OCI-LY7 (cell line): ENCODE measurements at regions not wholly inside any gene's neighbourhood (a gene's known extent, or its start where the extent isn't known, plus 50 kb on each side); places are given as distances from the start of the nearest gene placed in this dataset.

ENCODE experiments used
- BruUV-seq: library from RNA; stranded (reverse); fragments of 400-500 nt; replicated peaks from 2 replicates; lab custom pipeline; 2021; lab: Mats Ljungman, UMichigan
- CTCF ChIA-PET: fragments of 300-600 bp; sonication (Branson Sonifier 250); formaldehyde crosslinking; loops from one replicate; lab custom pipeline; 2022; ENCODE audit warnings: antibody characterized with exemption; ENCODE audit not compliant: unreplicated experiment; lab: Charles Lee
- POLR2A ChIA-PET: fragments of 300-600 bp; sonication (Branson Sonifier 250); formaldehyde crosslinking; loops from one replicate; lab custom pipeline; 2022; ENCODE audit warnings: antibody characterized with exemption; lab: Charles Lee
- DNase-seq: peaks from one replicate; pipeline ENCODE4 v3.0.0-alpha.2; 2015; ENCODE audit warnings: low spot score
- H2AFZ ChIP-seq: fragments of 200-600 bp; sonication (generic), shearing (Covaris generic); 2 replicates; pipeline ENCODE4 v1.6.1; 2014; ENCODE audit warnings: mild to moderate bottlenecking, antibody characterized with exemption, low read length, moderate library complexity
- H3K27ac ChIP-seq: fragments of 200-600 bp; sonication (generic); 2 replicates; pipeline ENCODE4 v1.5.1; 2014; ENCODE audit warnings: mixed run types, low read depth, mild to moderate bottlenecking, moderate library complexity, low read length, inconsistent platforms; ENCODE audit not compliant: poor library complexity, severe bottlenecking
- H3K36me3 ChIP-seq: fragments of 200-600 bp; sonication (generic); 2 replicates; pipeline ENCODE4 v1.6.1; 2014; ENCODE audit warnings: mild to moderate bottlenecking, antibody characterized with exemption, low read length, moderate library complexity, mixed read lengths; ENCODE audit not compliant: insufficient read depth
- H3K4me1 ChIP-seq: fragments of 200-600 bp; sonication (generic); 2 replicates; pipeline ENCODE4 v1.5.1; 2014; ENCODE audit warnings: mild to moderate bottlenecking, low read length; ENCODE audit not compliant: insufficient read depth, poor library complexity, severe bottlenecking
- H3K4me2 ChIP-seq: fragments of 200-600 bp; sonication (generic); 2 replicates; pipeline ENCODE4 v1.6.1; 2014; ENCODE audit warnings: mild to moderate bottlenecking, low read length
- H3K4me3 ChIP-seq: fragments of 200-600 bp; sonication (generic); 2 replicates; pipeline ENCODE4 v1.5.1; 2014; ENCODE audit warnings: mild to moderate bottlenecking, low read depth, low read length; ENCODE audit not compliant: poor library complexity, severe bottlenecking
- H3K79me2 ChIP-seq: fragments of 200-600 bp; sonication (generic); 2 replicates; pipeline ENCODE4 v1.6.1; 2016; ENCODE audit warnings: low read depth, mild to moderate bottlenecking, low read length, moderate library complexity, mixed read lengths; ENCODE audit not compliant: insufficient read depth
- H3K9me2 ChIP-seq: fragments of 200-600 bp; sonication (generic); 2 replicates; pipeline ENCODE4 v1.6.1; 2016; ENCODE audit warnings: mild to moderate bottlenecking, low read length, mixed read lengths; ENCODE audit not compliant: insufficient read depth
- H3K9me3 ChIP-seq: fragments of 200-600 bp; sonication (generic); 2 replicates; pipeline ENCODE4 v1.6.1; 2014; ENCODE audit warnings: mild to moderate bottlenecking, mixed run types, low read length, mixed read lengths
- H4K20me1 ChIP-seq: fragments of 200-600 bp; sonication (generic); 2 replicates; pipeline ENCODE4 v1.6.1; 2014; ENCODE audit warnings: mild to moderate bottlenecking, antibody characterized with exemption, low read length, moderate library complexity, mixed read lengths; ENCODE audit not compliant: insufficient read depth
- EZH2phosphoT487 ChIP-seq: fragments of 200-600 bp; sonication (generic); IDR thresholded peaks from 2 replicates; pipeline ENCODE4 v1.6.1; 2018; ENCODE audit warnings: low read depth, borderline replicate concordance, mild to moderate bottlenecking, mixed run types, antibody characterized with exemption, low read length, moderate library complexity, mixed read lengths
- intact Hi-C: fragments of 100-400 bp; cut with micrococcal nuclease; formaldehyde crosslinking; loops from one replicate; pipeline ENCODE4 v1.10.0; 2022; ENCODE audit not compliant: unreplicated experiment
- TF ChIP-seq, protein P1 (sequence below): fragments of 200-600 bp; sonication (generic); conservative IDR thresholded peaks from 2 replicates; pipeline ENCODE4 v1.5.1; 2014; ENCODE audit warnings: mild to moderate bottlenecking, antibody characterized with exemption, low read length, moderate library complexity, mixed read lengths

DNA sequence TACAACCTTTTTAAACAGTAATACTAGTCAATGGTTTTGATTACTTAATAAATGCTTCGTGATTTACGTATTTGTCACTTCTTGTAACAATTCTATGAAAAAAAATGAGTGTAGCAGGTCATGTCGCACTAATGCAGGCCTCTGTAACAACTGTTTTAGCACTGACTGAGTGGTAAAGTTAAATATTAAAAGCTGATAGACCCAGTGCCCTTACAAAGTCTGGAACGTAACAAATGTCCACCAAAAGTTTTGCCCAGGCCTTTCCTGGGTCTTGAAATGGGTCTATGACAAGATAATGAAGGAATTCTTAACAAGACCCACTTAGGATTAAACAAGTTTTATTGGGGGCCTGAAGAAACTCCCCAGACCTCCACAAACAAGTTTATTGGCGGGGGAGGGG, 304.6 kb upstream of the DEPDC1 start:
- Histone ChIP-seq H3K27ac (no peak overlapping the region), H3K79me2 (no peaks in the 10 kb centered on the region), H2AFZ (no peak overlapping the region), H3K36me3 (no peaks in the 10 kb centered on the region), H3K9me2 (no peaks in the 10 kb centered on the region), H3K4me1 (no peaks in the 10 kb centered on the region), H3K4me3 (no peak overlapping the region), H4K20me1 (no peaks in the 10 kb centered on the region), H3K9me3 (no peaks in the 10 kb centered on the region), H3K4me2 (no peak overlapping the region)
- ChIA-PET CTCF (no interaction called here), POLR2A (no interaction called here)
- intact Hi-C loops, result no loop called here
- no peak for TF ChIP-seq EZH2phosphoT487
- TF ChIP-seq, protein P1, sequence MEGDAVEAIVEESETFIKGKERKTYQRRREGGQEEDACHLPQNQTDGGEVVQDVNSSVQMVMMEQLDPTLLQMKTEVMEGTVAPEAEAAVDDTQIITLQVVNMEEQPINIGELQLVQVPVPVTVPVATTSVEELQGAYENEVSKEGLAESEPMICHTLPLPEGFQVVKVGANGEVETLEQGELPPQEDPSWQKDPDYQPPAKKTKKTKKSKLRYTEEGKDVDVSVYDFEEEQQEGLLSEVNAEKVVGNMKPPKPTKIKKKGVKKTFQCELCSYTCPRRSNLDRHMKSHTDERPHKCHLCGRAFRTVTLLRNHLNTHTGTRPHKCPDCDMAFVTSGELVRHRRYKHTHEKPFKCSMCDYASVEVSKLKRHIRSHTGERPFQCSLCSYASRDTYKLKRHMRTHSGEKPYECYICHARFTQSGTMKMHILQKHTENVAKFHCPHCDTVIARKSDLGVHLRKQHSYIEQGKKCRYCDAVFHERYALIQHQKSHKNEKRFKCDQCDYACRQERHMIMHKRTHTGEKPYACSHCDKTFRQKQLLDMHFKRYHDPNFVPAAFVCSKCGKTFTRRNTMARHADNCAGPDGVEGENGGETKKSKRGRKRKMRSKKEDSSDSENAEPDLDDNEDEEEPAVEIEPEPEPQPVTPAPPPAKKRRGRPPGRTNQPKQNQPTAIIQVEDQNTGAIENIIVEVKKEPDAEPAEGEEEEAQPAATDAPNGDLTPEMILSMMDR, result no peak
- no TSS peak for BruUV-seq
- DNase-seq, result no peak

DNA sequence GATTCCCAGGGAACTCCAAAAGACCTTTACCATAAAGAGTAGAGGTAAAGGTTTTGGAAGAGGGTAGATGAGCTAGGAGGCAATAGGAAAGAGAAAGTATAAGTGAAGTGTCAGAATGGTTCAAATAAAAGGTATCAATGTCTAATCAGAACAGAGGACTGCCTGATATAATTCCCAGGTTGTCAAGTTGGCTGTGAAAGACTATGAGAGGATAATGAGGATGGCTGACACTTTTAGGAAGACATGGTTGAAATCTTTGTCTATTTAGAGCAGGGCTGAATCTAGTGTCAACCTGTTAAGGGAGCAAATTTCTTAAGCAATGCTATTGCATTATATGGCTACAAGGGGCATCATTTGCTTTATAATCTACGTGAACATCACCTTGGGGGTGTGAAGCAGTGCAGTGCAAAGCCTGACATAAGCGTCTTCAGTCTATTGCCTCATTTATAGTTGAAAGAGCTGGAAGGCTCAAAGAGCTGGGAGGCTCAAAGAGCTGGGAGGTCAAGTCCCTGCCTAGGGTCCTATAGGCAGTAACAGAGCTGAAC, 308.3 kb upstream of the DEPDC1 start:
- Histone ChIP-seq H3K9me3 (no peaks in the 10 kb centered on the region), H3K9me2 (no peaks in the 10 kb centered on the region), H3K36me3 (no peaks in the 10 kb centered on the region), H4K20me1 (no peaks in the 10 kb centered on the region), H2AFZ (no peak overlapping the region), H3K27ac (no peak overlapping the region), H3K79me2 (no peaks in the 10 kb centered on the region), H3K4me3 (no peak overlapping the region), H3K4me2 (no peak overlapping the region), H3K4me1 (no peaks in the 10 kb centered on the region)
- BruUV-seq, result no TSS peak
- no peak for TF ChIP-seq EZH2phosphoT487
- TF ChIP-seq, protein P1, result no peak
- intact Hi-C loops, result no loop called here
- DNase-seq, result no peak
- POLR2A ChIA-PET, result interaction anchor here (0.5 to 0.6 kb wide), 2 partner anchors 77 to 580 kb away, joined by 3 to 4 read pairs; no protein-coding TSS in a partner anchor
- CTCF ChIA-PET, result no interaction called here

DNA sequence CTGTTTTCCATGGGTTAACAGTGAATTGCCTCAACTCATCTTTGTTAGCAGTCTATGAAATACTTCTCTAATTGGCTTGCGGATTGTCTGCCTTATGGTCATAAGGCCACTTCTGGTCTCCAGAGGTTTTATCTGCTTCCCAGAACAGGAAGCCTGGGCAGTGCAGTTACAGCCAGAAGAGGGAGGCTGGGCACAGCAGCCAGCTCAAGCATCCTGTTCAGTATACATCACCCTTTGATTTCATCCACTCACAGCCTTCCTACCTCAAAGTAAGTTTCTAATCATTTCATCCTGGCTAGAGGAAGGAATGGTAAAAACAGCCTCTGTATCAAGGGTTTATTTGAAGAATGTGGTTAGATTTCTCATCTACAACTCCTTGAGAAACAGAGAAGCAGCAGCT, 311.5 kb upstream of the DEPDC1 start:
- Histone ChIP-seq H3K27ac (no peak overlapping the region), H3K79me2 (no peaks in the 10 kb centered on the region), H3K4me2 (no peak overlapping the region), H2AFZ (no peak overlapping the region), H3K4me1 (no peaks in the 10 kb centered on the region), H3K9me2 (no peaks in the 10 kb centered on the region), H3K36me3 (no peaks in the 10 kb centered on the region), H3K9me3 (no peaks in the 10 kb centered on the region), H3K4me3 (no peak overlapping the region), H4K20me1 (no peaks in the 10 kb centered on the region)
- DNase-seq, result no peak
- no TSS peak for BruUV-seq
- intact Hi-C loops, result no loop called here
- ChIA-PET POLR2A (interaction anchor here (0.7 kb wide), 1 partner anchor 11 kb away, joined by 6 read pairs; no protein-coding TSS in a partner anchor), CTCF (no interaction called here)
- TF ChIP-seq, protein P1, result no peak
- no peak for TF ChIP-seq EZH2phosphoT487
